ENCODE measurements at regions not wholly inside any gene's neighbourhood (a gene's known extent, or its start where the extent isn't known, plus 50 kb on each side); places are given as distances from the start of the nearest gene placed in this dataset.

GRCh38 chr14:96153003-96153402 lies 51.6 kb upstream of the BDKRB2 start:
- no peak for TF ChIP-seq CTCF (conservative IDR thresholded peaks at IDR 0.05; ENCODE audit: low read depth, low read length)
- no peak overlapping the region for H3K4me3 ChIP-seq (ENCODE audit: low read depth, low read length)
- no peak for DNase-seq (ENCODE audit: low read depth)

Data from epithelial cell of proximal tubule (primary cell).